ENCODE measurements at regions not wholly inside any gene's neighbourhood (a gene's known extent, or its start where the extent isn't known, plus 50 kb on each side); places are given as distances from the start of the nearest gene placed in this dataset.

- Histone ChIP-seq H3K9me3 (ENCODE audit: control insufficient read depth, low read length) (no peaks in the 10 kb centered on the region), H3K4me3 (ENCODE audit: insufficient read depth, low read depth, low read length, poor library complexity, severe bottlenecking) (no peak overlapping the region), H3K4me1 (ENCODE audit: control insufficient read depth, insufficient read depth, low read length, poor library complexity, severe bottlenecking) (no peaks in the 10 kb centered on the region), H3K36me3 (ENCODE audit: control insufficient read depth, insufficient read depth, low read length) (no peaks in the 10 kb centered on the region), H3K27me3 (replicated peaks; ENCODE audit: control insufficient read depth, insufficient read depth, low read length, poor library complexity, severe bottlenecking) (no peaks in the 10 kb centered on the region), H3K27ac (ENCODE audit: insufficient read depth, low read length, poor library complexity, severe bottlenecking) (no peak overlapping the region)
- no peak for DNase-seq
These were observed 802.2 kb upstream of the WWC1 start for GRCh38 chr5:167489202-167489601.

- Histone ChIP-seq H3K36me3 (ENCODE audit: control insufficient read depth, insufficient read depth, low read length) (no peaks in the 10 kb centered on the region), H3K27ac (ENCODE audit: insufficient read depth, low read length, poor library complexity, severe bottlenecking) (no peak overlapping the region), H3K4me1 (ENCODE audit: control insufficient read depth, insufficient read depth, low read length, poor library complexity, severe bottlenecking) (no peaks in the 10 kb centered on the region), H3K27me3 (replicated peaks; ENCODE audit: control insufficient read depth, insufficient read depth, low read length, poor library complexity, severe bottlenecking) (no peaks in the 10 kb centered on the region), H3K4me3 (ENCODE audit: insufficient read depth, low read depth, low read length, poor library complexity, severe bottlenecking) (no peak overlapping the region), H3K9me3 (ENCODE audit: control insufficient read depth, low read length) (no peaks in the 10 kb centered on the region)
- DNase-seq = no peak
These were observed 787.3 kb upstream of the WWC1 start for GRCh38 chr5:167503926-167504720.

- no peaks in the 10 kb centered on the region for H3K36me3 ChIP-seq (ENCODE audit: control insufficient read depth, insufficient read depth, low read length)
- no peaks in the 10 kb centered on the region for H3K27me3 ChIP-seq (replicated peaks; ENCODE audit: control insufficient read depth, insufficient read depth, low read length, poor library complexity, severe bottlenecking)
- no peaks in the 10 kb centered on the region for H3K9me3 ChIP-seq (ENCODE audit: control insufficient read depth, low read length)
- no peak overlapping the region for H3K4me3 ChIP-seq (ENCODE audit: insufficient read depth, low read depth, low read length, poor library complexity, severe bottlenecking)
- H3K27ac ChIP-seq (ENCODE audit: insufficient read depth, low read length, poor library complexity, severe bottlenecking) = no peak overlapping the region
- no peaks in the 10 kb centered on the region for H3K4me1 ChIP-seq (ENCODE audit: control insufficient read depth, insufficient read depth, low read length, poor library complexity, severe bottlenecking)
- no peak for DNase-seq
These were observed 783.8 kb upstream of the WWC1 start for GRCh38 chr5:167507463-167508233.

GRCh38 chr5:167509076-167509475 lies 782.4 kb upstream of the WWC1 start:
- Histone ChIP-seq H3K4me3 (ENCODE audit: insufficient read depth, low read depth, low read length, poor library complexity, severe bottlenecking) (no peak overlapping the region), H3K4me1 (ENCODE audit: control insufficient read depth, insufficient read depth, low read length, poor library complexity, severe bottlenecking) (no peaks in the 10 kb centered on the region), H3K9me3 (ENCODE audit: control insufficient read depth, low read length) (no peaks in the 10 kb centered on the region), H3K36me3 (ENCODE audit: control insufficient read depth, insufficient read depth, low read length) (no peaks in the 10 kb centered on the region), H3K27me3 (replicated peaks; ENCODE audit: control insufficient read depth, insufficient read depth, low read length, poor library complexity, severe bottlenecking) (no peaks in the 10 kb centered on the region), H3K27ac (ENCODE audit: insufficient read depth, low read length, poor library complexity, severe bottlenecking) (no peak overlapping the region)
- no peak for DNase-seq

GRCh38 chr5:167511276-167511675 lies 780.2 kb upstream of the WWC1 start:
- Histone ChIP-seq H3K4me1 (ENCODE audit: control insufficient read depth, insufficient read depth, low read length, poor library complexity, severe bottlenecking) (no peaks in the 10 kb centered on the region), H3K4me3 (ENCODE audit: insufficient read depth, low read depth, low read length, poor library complexity, severe bottlenecking) (no peak overlapping the region), H3K27me3 (replicated peaks; ENCODE audit: control insufficient read depth, insufficient read depth, low read length, poor library complexity, severe bottlenecking) (no peaks in the 10 kb centered on the region), H3K27ac (ENCODE audit: insufficient read depth, low read length, poor library complexity, severe bottlenecking) (no peak overlapping the region), H3K9me3 (ENCODE audit: control insufficient read depth, low read length) (no peaks in the 10 kb centered on the region), H3K36me3 (ENCODE audit: control insufficient read depth, insufficient read depth, low read length) (no peaks in the 10 kb centered on the region)
- DNase-seq = no peak

- Histone ChIP-seq H3K27ac (ENCODE audit: insufficient read depth, low read length, poor library complexity, severe bottlenecking) (no peak overlapping the region), H3K27me3 (replicated peaks; ENCODE audit: control insufficient read depth, insufficient read depth, low read length, poor library complexity, severe bottlenecking) (no peaks in the 10 kb centered on the region), H3K36me3 (ENCODE audit: control insufficient read depth, insufficient read depth, low read length) (no peaks in the 10 kb centered on the region), H3K9me3 (ENCODE audit: control insufficient read depth, low read length) (no peaks in the 10 kb centered on the region), H3K4me3 (ENCODE audit: insufficient read depth, low read depth, low read length, poor library complexity, severe bottlenecking) (no peak overlapping the region), H3K4me1 (ENCODE audit: control insufficient read depth, insufficient read depth, low read length, poor library complexity, severe bottlenecking) (no peaks in the 10 kb centered on the region)
- no peak for DNase-seq
These were observed 779.3 kb upstream of the WWC1 start for GRCh38 chr5:167512111-167512510.

GRCh38 chr5:167513381-167513780 lies 778.1 kb upstream of the WWC1 start:
- no peak overlapping the region for H3K27ac ChIP-seq (ENCODE audit: insufficient read depth, low read length, poor library complexity, severe bottlenecking)
- H3K36me3 ChIP-seq (ENCODE audit: control insufficient read depth, insufficient read depth, low read length) = no peaks in the 10 kb centered on the region
- H3K4me1 ChIP-seq (ENCODE audit: control insufficient read depth, insufficient read depth, low read length, poor library complexity, severe bottlenecking) = no peaks in the 10 kb centered on the region
- H3K4me3 ChIP-seq (ENCODE audit: insufficient read depth, low read depth, low read length, poor library complexity, severe bottlenecking) = no peak overlapping the region
- H3K27me3 ChIP-seq (replicated peaks; ENCODE audit: control insufficient read depth, insufficient read depth, low read length, poor library complexity, severe bottlenecking) = no peaks in the 10 kb centered on the region
- DNase-seq = no peak
- no peaks in the 10 kb centered on the region for H3K9me3 ChIP-seq (ENCODE audit: control insufficient read depth, low read length)

GRCh38 chr5:167514461-167514860 lies 777.0 kb upstream of the WWC1 start:
- Histone ChIP-seq H3K4me1 (ENCODE audit: control insufficient read depth, insufficient read depth, low read length, poor library complexity, severe bottlenecking) (no peaks in the 10 kb centered on the region), H3K4me3 (ENCODE audit: insufficient read depth, low read depth, low read length, poor library complexity, severe bottlenecking) (no peak overlapping the region), H3K27ac (ENCODE audit: insufficient read depth, low read length, poor library complexity, severe bottlenecking) (no peak overlapping the region), H3K9me3 (ENCODE audit: control insufficient read depth, low read length) (no peaks in the 10 kb centered on the region), H3K36me3 (ENCODE audit: control insufficient read depth, insufficient read depth, low read length) (no peaks in the 10 kb centered on the region), H3K27me3 (replicated peaks; ENCODE audit: control insufficient read depth, insufficient read depth, low read length, poor library complexity, severe bottlenecking) (no peaks in the 10 kb centered on the region)
- no peak for DNase-seq

- H3K9me3 ChIP-seq (ENCODE audit: control insufficient read depth, low read length) = no peaks in the 10 kb centered on the region
- no peak overlapping the region for H3K4me3 ChIP-seq (ENCODE audit: insufficient read depth, low read depth, low read length, poor library complexity, severe bottlenecking)
- H3K27me3 ChIP-seq (replicated peaks; ENCODE audit: control insufficient read depth, insufficient read depth, low read length, poor library complexity, severe bottlenecking) = no peaks in the 10 kb centered on the region
- no peaks in the 10 kb centered on the region for H3K4me1 ChIP-seq (ENCODE audit: control insufficient read depth, insufficient read depth, low read length, poor library complexity, severe bottlenecking)
- H3K36me3 ChIP-seq (ENCODE audit: control insufficient read depth, insufficient read depth, low read length) = no peaks in the 10 kb centered on the region
- no peak for DNase-seq
- no peak overlapping the region for H3K27ac ChIP-seq (ENCODE audit: insufficient read depth, low read length, poor library complexity, severe bottlenecking)
These were observed 766.4 kb upstream of the WWC1 start for GRCh38 chr5:167525004-167525403.

GRCh38 chr5:167528651-167529050 lies 762.8 kb upstream of the WWC1 start:
- no peaks in the 10 kb centered on the region for H3K36me3 ChIP-seq (ENCODE audit: control insufficient read depth, insufficient read depth, low read length)
- H3K9me3 ChIP-seq (ENCODE audit: control insufficient read depth, low read length) = no peaks in the 10 kb centered on the region
- H3K27ac ChIP-seq (ENCODE audit: insufficient read depth, low read length, poor library complexity, severe bottlenecking) = no peak overlapping the region
- no peaks in the 10 kb centered on the region for H3K27me3 ChIP-seq (replicated peaks; ENCODE audit: control insufficient read depth, insufficient read depth, low read length, poor library complexity, severe bottlenecking)
- H3K4me3 ChIP-seq (ENCODE audit: insufficient read depth, low read depth, low read length, poor library complexity, severe bottlenecking) = no peak overlapping the region
- DNase-seq = no peak
- H3K4me1 ChIP-seq (ENCODE audit: control insufficient read depth, insufficient read depth, low read length, poor library complexity, severe bottlenecking) = no peaks in the 10 kb centered on the region

All from effector memory CD4-positive, alpha-beta T cell (primary cell).